ENCODE measurements at regions not wholly inside any gene's neighbourhood (a gene's known extent, or its start where the extent isn't known, plus 50 kb on each side); places are given as distances from the start of the nearest gene placed in this dataset.

GRCh38 chr2:222115296-222115695, 183.5 kb downstream of the PAX3 start:
- TF ChIP-seq CTCF (conservative IDR thresholded peaks at IDR 0.05; ENCODE audit: low read depth, low read length), result no peak
- TF ChIP-seq EZH2 (IDR thresholded peaks at IDR 0.05; ENCODE audit: low read length, unreplicated experiment), result no peak
- no peak for TF ChIP-seq EZH2phosphoT487 (IDR thresholded peaks at IDR 0.05; ENCODE audit: borderline replicate concordance, low read length)
